Fibroblast of the aortic adventitia (primary cell): ENCODE measurements at regions not wholly inside any gene's neighbourhood (a gene's known extent, or its start where the extent isn't known, plus 50 kb on each side); places are given as distances from the start of the nearest gene placed in this dataset.

ENCODE experiments used
- DNase-seq: peaks from one replicate; pipeline ENCODE4 v3.0.0-alpha.2; 2010; ENCODE audit warnings: low read depth
- H3K4me3 ChIP-seq: 2 replicates; pipeline ENCODE4 v1.5.1; 2011; ENCODE audit warnings: low read depth, mild to moderate bottlenecking, control low read depth, low read length, moderate library complexity
- TF ChIP-seq, protein P1 (sequence below): IDR thresholded peaks from 2 replicates; pipeline ENCODE4 v1.5.1; 2011; ENCODE audit warnings: mild to moderate bottlenecking, low read length, control low read depth, inconsistent platforms; ENCODE audit not compliant: insufficient read depth

DNA sequence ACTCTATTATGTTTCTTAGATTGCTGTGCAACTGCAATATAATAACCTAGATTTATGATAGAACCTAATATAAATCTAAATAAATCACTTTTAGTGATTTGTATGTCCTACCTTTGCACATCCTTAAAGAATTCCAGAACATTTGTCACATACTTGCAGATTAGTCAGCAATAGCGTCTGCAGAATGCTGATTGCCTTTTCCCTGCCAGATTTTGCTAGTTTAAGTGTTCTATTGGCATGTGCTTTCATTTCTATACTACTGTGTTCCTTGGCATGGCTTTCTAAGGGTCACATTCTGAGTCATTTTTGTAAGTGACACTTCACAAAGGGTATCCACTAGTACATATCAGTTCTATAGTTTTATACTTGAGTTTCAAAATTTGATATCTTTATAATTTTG, 303.1 kb upstream of the GIMD1 start:
- no peak for DNase-seq

DNA sequence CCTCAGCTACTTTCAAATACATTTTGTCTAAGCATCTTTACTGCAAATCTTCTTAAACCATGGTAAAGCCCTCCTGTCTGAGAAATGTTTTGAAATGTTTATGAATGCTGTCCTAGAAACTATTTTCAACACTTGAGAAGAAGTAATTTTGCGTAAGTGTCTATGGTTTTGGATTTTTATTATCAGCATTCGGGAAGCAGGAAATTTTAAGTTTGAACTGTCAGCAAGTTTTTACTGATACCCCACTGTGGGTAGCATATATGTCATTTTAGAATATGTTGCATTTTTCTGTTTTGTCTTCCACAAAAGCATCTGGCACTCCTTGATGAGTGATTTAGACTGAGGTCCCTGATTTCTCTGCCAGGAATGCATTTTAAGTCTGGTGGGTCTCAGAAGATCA, 302.4 kb upstream of the GIMD1 start:
- DNase-seq = no peak
- TF ChIP-seq, protein P1, sequence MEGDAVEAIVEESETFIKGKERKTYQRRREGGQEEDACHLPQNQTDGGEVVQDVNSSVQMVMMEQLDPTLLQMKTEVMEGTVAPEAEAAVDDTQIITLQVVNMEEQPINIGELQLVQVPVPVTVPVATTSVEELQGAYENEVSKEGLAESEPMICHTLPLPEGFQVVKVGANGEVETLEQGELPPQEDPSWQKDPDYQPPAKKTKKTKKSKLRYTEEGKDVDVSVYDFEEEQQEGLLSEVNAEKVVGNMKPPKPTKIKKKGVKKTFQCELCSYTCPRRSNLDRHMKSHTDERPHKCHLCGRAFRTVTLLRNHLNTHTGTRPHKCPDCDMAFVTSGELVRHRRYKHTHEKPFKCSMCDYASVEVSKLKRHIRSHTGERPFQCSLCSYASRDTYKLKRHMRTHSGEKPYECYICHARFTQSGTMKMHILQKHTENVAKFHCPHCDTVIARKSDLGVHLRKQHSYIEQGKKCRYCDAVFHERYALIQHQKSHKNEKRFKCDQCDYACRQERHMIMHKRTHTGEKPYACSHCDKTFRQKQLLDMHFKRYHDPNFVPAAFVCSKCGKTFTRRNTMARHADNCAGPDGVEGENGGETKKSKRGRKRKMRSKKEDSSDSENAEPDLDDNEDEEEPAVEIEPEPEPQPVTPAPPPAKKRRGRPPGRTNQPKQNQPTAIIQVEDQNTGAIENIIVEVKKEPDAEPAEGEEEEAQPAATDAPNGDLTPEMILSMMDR = no peak
- no peak overlapping the region for H3K4me3 ChIP-seq

More for the DNA sequence above, 303.1 kb upstream of the GIMD1 start:
- TF ChIP-seq, protein P1 = no peak
- no peak overlapping the region for H3K4me3 ChIP-seq

DNA sequence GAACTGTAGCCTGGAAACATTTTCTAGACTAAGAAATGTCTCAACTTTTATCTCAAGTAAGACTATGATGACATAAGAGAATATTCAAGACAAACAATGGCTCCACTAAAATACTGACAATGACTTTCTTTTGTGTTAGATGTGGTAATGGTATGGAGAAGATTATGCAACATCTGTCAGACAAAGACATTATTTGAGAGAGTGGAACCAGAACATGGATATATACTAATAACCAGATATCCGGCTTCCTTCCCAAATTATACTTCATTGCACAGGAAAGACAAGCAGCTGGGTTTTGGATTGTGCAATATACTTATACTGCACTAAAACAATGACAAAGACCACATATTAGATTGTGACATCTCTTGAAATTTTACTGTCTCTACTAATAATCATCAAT, 290.8 kb upstream of the GIMD1 start:
- TF ChIP-seq, protein P1 = no peak
- H3K4me3 ChIP-seq = no peak overlapping the region
- DNase-seq = peak; percentile 48

DNA sequence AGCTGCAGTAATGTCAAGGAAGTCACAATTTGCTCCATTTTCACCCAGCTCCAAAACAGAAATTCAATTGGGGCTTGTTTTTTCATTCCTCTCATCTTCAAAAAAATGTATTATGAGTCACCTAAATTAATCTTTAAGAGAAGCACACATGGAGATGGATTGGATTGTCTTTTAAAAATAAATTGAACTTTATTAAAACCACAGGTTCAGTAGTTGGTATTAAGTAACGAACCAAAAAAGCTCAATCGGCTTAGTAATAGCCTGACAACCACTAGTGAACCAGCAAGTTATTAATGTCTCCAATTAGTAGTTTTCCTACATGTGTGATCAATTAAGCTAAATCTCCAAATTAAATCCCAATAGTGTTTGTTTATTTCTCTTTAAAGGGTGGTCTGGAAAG, 283.5 kb upstream of the GIMD1 start:
- TF ChIP-seq, protein P1 = no peak
- H3K4me3 ChIP-seq = no peak overlapping the region
- no peak for DNase-seq

DNA sequence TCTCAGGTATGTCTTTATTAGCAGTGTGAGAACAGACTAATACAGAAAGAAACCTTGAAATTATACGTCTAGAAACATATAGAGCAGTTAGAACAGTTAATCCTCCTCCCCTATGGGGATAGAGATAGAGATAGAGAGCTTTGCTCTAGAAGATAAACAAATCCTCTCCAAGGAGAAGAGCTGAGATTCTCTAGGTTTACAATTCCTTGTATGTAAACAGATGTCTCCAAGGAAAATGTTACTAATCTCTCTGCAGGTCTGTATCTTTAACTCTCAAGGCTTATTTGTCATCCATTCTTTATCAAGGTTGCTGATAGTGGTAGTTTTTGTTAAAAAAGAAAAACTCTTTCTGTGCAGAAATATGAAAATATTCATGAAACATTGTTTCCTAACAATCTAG, 282.1 kb upstream of the GIMD1 start:
- no peak for DNase-seq
- TF ChIP-seq, protein P1 = no peak
- no peak overlapping the region for H3K4me3 ChIP-seq

DNA sequence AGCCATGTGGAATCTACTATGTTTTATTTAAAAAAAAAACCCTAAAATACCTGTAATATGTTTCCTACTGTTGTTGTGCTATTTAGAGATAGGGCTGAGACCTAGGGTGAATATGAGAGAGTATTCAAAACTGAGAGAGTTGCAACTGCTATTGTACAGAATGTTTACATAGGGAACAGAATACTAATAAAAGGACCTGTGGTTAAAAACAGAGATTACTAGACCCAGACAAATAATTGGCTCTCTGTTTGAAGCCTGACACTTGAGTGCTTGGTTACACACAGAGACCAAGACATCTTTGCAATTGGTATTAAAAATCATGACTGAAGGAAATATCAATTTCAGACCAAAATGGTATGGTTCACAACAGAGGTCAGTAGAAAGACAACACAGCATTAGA, 278.9 kb upstream of the GIMD1 start:
- TF ChIP-seq, protein P1 = no peak
- DNase-seq = no peak

DNA sequence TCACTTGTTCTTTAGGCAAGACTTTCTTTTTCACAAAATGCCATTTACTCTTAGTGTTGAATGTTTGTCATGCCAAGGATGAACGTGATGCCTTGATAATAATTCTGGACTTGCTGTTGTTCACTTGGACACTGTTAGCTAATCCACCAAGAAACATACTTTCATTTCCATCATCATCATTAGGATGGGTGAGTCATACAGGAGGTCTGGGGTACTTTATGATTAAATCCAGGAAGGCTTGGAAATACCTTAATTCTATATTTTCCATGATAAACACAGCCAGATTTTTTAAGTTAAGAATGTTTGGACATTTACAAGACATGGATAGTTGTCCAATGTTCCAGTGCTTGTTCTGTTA, 260.7 kb upstream of the GIMD1 start:
- peak; percentile 3 for DNase-seq
- no peak overlapping the region for H3K4me3 ChIP-seq
- TF ChIP-seq, protein P1 = no peak

More for the DNA sequence above, 278.9 kb upstream of the GIMD1 start:
- H3K4me3 ChIP-seq = no peak overlapping the region
